Urinary bladder (tissue), 3 donors: ENCODE measurements at regions not wholly inside any gene's neighbourhood (a gene's known extent, or its start where the extent isn't known, plus 50 kb on each side); places are given as distances from the start of the nearest gene placed in this dataset.

ENCODE experiments used
- DNase-seq: peaks from one replicate; pipeline ENCODE4 v3.0.0-alpha.2; 2015; ENCODE audit errors: extremely low spot score
- H3K27ac ChIP-seq: one replicate; pipeline ENCODE4 v1.5.1; 2013; ENCODE audit warnings: low read depth, mild to moderate bottlenecking, moderate library complexity
- H3K36me3 ChIP-seq: one replicate; pipeline ENCODE4 v1.6.1; 2013; ENCODE audit warnings: mild to moderate bottlenecking, moderate library complexity; ENCODE audit not compliant: insufficient read depth
- H3K4me1 ChIP-seq: one replicate; pipeline ENCODE4 v1.6.1; 2013; ENCODE audit warnings: mild to moderate bottlenecking, moderate library complexity; ENCODE audit not compliant: insufficient read depth
- H3K4me3 ChIP-seq: one replicate; pipeline ENCODE4 v1.5.1; 2013; ENCODE audit warnings: low read depth, low read length
- WGBS: extraction: QIAGEN DNeasy Blood & Tissue Kit; methylation state at CpG from one replicate; pipeline ENCODE4 v1.1.7; 2013; 5-methylcytosine and 5-hydroxymethylcytosine counted together
- donor health status: healthy with polysubstance abuse.
- donor health status: healthy.

DNA sequence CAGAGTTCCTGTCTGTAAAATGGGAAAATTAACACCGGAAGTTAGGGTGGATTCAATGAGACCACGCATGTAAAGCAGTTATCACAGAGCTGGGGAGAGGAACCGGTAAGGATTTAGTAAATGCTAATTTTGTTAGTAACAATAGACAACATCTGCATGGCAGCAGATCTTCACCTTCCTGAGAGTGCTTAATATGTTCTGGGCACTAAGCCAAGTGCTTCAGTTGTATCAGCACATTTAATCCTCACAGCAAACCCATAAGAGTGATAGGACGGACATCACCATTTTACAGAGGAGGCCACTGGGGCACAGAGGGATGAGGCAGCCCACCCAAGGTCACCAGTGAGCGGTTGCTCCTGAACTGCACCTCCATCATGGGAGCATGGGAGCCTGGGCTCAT lies 189.4 kb downstream of the WNT5A start:
- H3K27ac ChIP-seq: no peak overlapping the region
- DNase-seq: no peak
- 58% methylated on average over 5 of the region's 5 CpGs for WGBS

DNA sequence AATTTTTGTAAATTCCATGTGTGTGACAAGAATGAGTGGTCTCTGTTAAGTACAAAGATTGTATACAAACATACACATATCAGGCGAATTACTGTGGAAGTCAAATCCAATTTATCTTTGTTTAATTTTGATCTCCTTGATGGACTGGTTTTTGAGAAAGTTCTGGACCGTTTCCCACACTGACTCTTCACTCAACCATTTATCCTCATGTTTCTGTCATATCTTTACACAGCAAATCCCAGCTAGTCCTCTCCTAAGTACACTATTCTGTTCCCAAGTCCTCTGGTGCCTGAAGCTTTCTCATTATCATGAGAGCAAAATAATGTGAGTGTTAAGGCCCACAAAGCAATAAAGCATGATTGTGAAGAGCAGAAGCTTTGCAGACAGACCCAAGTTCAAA lies 189.9 kb downstream of the WNT5A start:
- Histone ChIP-seq H3K4me1 (no peaks in the 10 kb centered on the region), H3K4me3 (no peak overlapping the region), H3K27ac (no peak overlapping the region), H3K36me3 (no peaks in the 10 kb centered on the region)
- no peak for DNase-seq
- 57% methylated on average over 2 of the region's 2 CpGs for WGBS

More for the DNA sequence above, 189.4 kb downstream of the WNT5A start:
- Histone ChIP-seq H3K4me1 (no peaks in the 10 kb centered on the region), H3K4me3 (no peak overlapping the region), H3K36me3 (no peaks in the 10 kb centered on the region)

GRCh38 chr3:55296791-55297190 lies 190.3 kb downstream of the WNT5A start:
- WGBS: 89% methylated on average over 1 of the region's 1 CpG
- H3K27ac ChIP-seq: no peak overlapping the region
- no peaks in the 10 kb centered on the region for H3K36me3 ChIP-seq
- H3K4me1 ChIP-seq: no peaks in the 10 kb centered on the region
- no peak for DNase-seq
- no peak overlapping the region for H3K4me3 ChIP-seq

DNA sequence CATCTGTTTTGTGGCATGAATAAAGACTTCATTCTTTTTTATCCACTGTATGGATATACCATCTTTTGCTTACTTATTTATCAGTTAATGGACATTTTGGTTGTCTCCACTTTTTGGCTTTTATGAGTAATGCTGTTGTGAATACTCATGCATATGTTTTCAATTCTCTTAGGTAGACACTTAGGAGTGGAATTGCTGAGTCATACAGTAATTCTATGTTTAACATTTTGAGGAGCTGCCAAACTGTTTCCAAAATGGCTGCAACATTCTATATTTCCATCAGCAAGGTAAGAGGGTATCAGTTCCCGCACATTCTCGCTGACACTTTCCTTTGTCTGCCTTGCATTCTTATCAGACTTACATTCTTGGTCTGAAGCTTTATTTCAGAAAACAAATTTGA lies 191.1 kb downstream of the WNT5A start:
- H3K36me3 ChIP-seq: no peaks in the 10 kb centered on the region
- DNase-seq: no peak
- no peak overlapping the region for H3K4me3 ChIP-seq
- no peak overlapping the region for H3K27ac ChIP-seq
- H3K4me1 ChIP-seq: no peaks in the 10 kb centered on the region
- 96% methylated on average over 2 of the region's 2 CpGs for WGBS

DNA sequence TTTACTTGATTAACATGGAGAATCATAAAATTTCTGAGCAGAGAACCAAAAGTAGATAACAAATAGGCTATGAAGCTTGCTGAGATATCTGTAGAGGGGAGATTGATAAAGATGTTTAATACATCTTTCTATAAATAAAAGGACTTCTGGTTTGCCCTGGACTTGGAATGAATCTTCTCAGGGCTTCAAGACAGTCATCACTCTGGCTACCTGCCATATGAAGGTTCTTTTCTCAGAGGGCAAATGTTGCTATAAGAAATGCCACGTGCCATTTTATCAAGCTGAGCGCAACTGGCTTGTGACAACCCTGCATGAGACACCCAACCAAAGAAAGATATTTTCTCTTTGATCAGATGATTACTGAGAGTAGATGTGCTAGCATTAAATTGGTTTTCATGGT lies 192.5 kb downstream of the WNT5A start:
- Histone ChIP-seq H3K36me3 (no peaks in the 10 kb centered on the region), H3K27ac (no peak overlapping the region), H3K4me3 (no peak overlapping the region), H3K4me1 (no peaks in the 10 kb centered on the region)
- no peak for DNase-seq
- 79% methylated on average over 2 of the region's 2 CpGs for WGBS

GRCh38 chr3:55292360-55292759 lies 194.7 kb downstream of the WNT5A start:
- WGBS: 35% methylated on average over 9 of the region's 9 CpGs
- Histone ChIP-seq H3K4me1 (no peaks in the 10 kb centered on the region), H3K27ac (no peak overlapping the region), H3K36me3 (no peaks in the 10 kb centered on the region), H3K4me3 (no peak overlapping the region)
- no peak for DNase-seq

GRCh38 chr3:55288657-55289056 lies 198.4 kb downstream of the WNT5A start:
- Histone ChIP-seq H3K4me3 (no peak overlapping the region), H3K27ac (no peak overlapping the region), H3K36me3 (no peaks in the 10 kb centered on the region), H3K4me1 (no peaks in the 10 kb centered on the region)
- DNase-seq: no peak

DNA sequence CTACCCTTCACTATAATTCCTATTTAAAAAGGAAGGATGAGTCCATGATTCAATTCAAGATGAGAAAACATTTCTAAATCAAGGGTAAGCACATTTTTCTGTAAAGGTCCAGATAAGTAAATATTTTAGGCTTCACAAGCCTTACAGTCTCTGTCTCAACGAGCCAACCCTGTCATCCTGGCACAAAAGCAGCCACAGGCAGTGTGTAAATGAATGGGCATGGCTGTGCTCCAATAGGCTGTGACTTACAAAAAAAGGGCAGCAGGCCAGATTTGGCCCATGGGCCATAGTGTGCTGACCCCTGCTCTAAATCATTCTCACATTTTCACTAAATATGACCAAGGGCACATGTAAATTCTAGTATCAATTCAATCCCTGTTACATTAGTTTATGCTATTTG lies 200.4 kb downstream of the WNT5A start:
- no peaks in the 10 kb centered on the region for H3K36me3 ChIP-seq
- no peak for DNase-seq
- H3K27ac ChIP-seq: no peak overlapping the region
- no peak overlapping the region for H3K4me3 ChIP-seq
- WGBS: 37% methylated on average over 1 of the region's 1 CpG
- H3K4me1 ChIP-seq: no peaks in the 10 kb centered on the region

GRCh38 chr3:55285156-55285555 lies 201.9 kb downstream of the WNT5A start:
- WGBS: 71% methylated on average over 2 of the region's 2 CpGs
- Histone ChIP-seq H3K36me3 (no peaks in the 10 kb centered on the region), H3K4me3 (no peak overlapping the region), H3K4me1 (no peaks in the 10 kb centered on the region), H3K27ac (no peak overlapping the region)
- no peak for DNase-seq

DNA sequence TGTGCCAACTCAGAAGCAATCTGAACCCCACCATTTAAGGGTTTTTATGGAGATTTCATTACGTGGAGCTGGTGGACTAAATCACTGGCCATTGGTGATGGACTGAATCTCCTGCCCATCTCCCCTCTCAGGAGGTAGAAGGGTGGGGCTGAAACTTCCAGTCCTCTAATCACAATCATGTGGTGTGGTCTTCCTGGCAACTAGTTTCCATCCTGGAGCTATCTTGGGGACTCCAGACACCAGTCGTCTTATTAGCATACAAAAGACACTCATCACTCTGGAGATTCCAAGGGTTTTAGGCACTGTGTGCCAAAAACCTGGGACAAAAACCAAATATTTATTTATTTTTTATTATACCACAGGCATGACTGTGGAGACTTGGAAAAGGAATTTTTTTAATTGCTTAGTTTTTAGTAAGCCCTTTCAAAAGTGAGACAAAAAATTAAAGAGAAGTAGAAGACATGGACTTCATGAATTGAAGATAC lies 203.6 kb downstream of the WNT5A start:
- no peak overlapping the region for H3K27ac ChIP-seq
- no peaks in the 10 kb centered on the region for H3K36me3 ChIP-seq
- H3K4me3 ChIP-seq: no peak overlapping the region
- DNase-seq: no peak
- WGBS: 74% methylated on average over 2 of the region's 2 CpGs
- H3K4me1 ChIP-seq: no peaks in the 10 kb centered on the region

DNA sequence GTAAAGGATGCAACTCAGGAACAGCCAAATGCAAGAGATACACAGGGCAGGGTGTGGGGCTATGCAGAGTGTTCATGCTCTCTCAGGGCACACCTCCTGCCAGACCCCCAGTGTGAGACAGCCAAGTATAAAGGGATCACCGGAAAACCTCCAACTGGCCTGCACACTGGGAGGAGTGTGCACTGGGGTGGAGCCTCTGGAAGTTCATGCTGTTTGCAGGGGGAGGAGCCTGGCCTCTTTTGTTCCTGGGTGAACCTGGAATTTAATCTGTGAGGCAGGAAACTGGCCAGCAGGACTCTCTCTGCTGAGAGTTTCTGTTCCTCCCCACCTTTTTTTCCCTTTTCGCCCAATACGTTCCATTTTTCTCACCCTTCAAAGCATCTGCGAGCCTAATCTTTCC lies 204.1 kb downstream of the WNT5A start:
- no peak overlapping the region for H3K27ac ChIP-seq
- H3K4me1 ChIP-seq: no peaks in the 10 kb centered on the region
- no peak overlapping the region for H3K4me3 ChIP-seq
- H3K36me3 ChIP-seq: no peaks in the 10 kb centered on the region
- WGBS: 88% methylated on average over 4 of the region's 4 CpGs
- no peak for DNase-seq

GRCh38 chr3:55272031-55272645 lies 215.0 kb downstream of the WNT5A start:
- Histone ChIP-seq H3K4me3 (no peak overlapping the region), H3K36me3 (no peaks in the 10 kb centered on the region), H3K27ac (no peak overlapping the region), H3K4me1 (no peaks in the 10 kb centered on the region)
- 75% methylated on average over 2 of the region's 2 CpGs for WGBS
- no peak for DNase-seq

DNA sequence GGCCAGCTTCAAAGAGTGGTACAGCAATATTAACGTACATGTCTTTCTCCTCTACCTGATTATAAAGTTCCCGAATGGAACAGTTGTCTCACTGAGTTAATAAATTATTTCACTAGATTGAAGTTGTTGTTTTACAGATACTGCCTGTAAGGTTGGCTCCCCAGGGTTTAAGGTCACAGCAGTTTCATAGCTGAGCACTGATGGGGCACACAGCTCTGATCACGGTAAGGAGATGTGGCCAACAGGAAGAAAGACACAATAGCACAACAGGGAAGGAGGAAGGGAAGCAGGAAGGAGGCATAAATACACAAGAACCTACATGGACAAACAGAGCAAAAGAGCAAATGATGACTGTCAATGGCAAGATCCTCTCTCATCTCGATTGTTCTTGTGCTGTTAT lies 215.6 kb downstream of the WNT5A start:
- Histone ChIP-seq H3K4me3 (no peak overlapping the region), H3K36me3 (no peaks in the 10 kb centered on the region), H3K27ac (no peak overlapping the region), H3K4me1 (no peaks in the 10 kb centered on the region)
- DNase-seq: no peak
- WGBS: 56% methylated on average over 4 of the region's 4 CpGs

DNA sequence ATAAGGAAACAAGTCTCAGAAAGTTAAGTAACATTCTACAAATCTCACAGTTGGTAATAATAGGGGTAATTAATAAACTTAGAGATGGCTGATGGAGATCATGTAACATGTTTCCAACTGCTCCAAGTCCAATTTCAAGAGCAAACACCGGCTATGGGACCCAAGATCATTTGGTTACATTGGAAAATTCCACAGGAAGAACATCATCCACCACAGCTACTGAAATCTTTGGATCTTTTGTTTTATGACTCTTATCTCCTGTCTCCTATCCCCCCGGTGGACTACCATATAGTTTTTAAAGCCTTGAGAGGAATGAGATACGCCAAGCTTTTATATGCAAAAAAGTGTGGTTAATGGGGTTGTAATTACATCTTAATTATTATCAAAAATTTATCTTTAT lies 216.1 kb downstream of the WNT5A start:
- no peaks in the 10 kb centered on the region for H3K4me1 ChIP-seq
- H3K27ac ChIP-seq: no peak overlapping the region
- 30% methylated on average over 3 of the region's 3 CpGs for WGBS
- no peak overlapping the region for H3K4me3 ChIP-seq
- no peaks in the 10 kb centered on the region for H3K36me3 ChIP-seq
- DNase-seq: no peak

DNA sequence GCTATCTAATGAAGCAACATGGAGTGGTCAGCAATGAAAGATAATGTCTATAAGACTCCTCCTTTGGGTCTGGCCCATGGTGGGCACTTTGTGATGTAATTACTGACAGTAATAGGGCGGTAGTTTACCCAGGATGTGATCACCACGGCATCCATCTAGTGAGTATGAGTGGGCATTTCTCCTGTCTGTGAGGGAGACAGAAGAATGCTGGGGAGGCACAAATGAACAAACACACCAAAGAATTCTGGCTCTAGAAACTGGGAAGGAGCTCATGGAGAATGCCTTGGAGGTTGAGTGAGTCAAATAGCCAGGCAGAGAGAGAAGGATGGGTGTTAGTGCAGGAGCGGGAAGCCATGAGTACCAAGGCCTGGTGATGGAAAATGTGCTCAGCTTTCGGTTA lies 217.5 kb downstream of the WNT5A start:
- Histone ChIP-seq H3K4me3 (no peak overlapping the region), H3K36me3 (no peaks in the 10 kb centered on the region), H3K27ac (no peak overlapping the region), H3K4me1 (no peaks in the 10 kb centered on the region)
- DNase-seq: no peak
- 96% methylated on average over 4 of the region's 4 CpGs for WGBS
